Trophoblast cell (in vitro differentiated cells and primary cell): ENCODE measurements at regions not wholly inside any gene's neighbourhood (a gene's known extent, or its start where the extent isn't known, plus 50 kb on each side); places are given as distances from the start of the nearest gene placed in this dataset.
A peak's percentile ranks its signal among the peaks of the same experiment; 100 is the strongest.

Source experiments
- DNase-seq, 2 donors: peaks; one replicate each; pipeline ENCODE4 v3.0.0-alpha.2; 2016
- H2AFZ ChIP-seq: 2 replicates; pipeline ENCODE4 v1.6.1; 2013; ENCODE audit warnings: low read length, moderate library complexity, mild to moderate bottlenecking; ENCODE audit not compliant: insufficient read depth, poor library complexity
- H2AK5ac ChIP-seq: 2 replicates; pipeline ENCODE4 v1.6.1; 2013; ENCODE audit warnings: mild to moderate bottlenecking, low read length
- H2BK120ac ChIP-seq: 2 replicates; pipeline ENCODE4 v1.6.1; 2013; ENCODE audit warnings: low read length, mild to moderate bottlenecking, moderate library complexity; ENCODE audit not compliant: insufficient read depth, poor library complexity
- H2BK12ac ChIP-seq: 2 replicates; pipeline ENCODE4 v1.6.1; 2013; ENCODE audit warnings: mild to moderate bottlenecking, low read length, moderate library complexity
- H2BK5ac ChIP-seq: 2 replicates; pipeline ENCODE4 v1.6.1; 2013; ENCODE audit warnings: low read length, low read depth, moderate library complexity, mild to moderate bottlenecking; ENCODE audit not compliant: poor library complexity
- H3K14ac ChIP-seq: 2 replicates; pipeline ENCODE4 v1.6.1; 2013; ENCODE audit warnings: mild to moderate bottlenecking, low read length
- H3K18ac ChIP-seq: 2 replicates; pipeline ENCODE4 v1.6.1; 2013; ENCODE audit warnings: mild to moderate bottlenecking, low read length
- H3K23ac ChIP-seq: 2 replicates; pipeline ENCODE4 v1.6.1; 2013; ENCODE audit warnings: low read length
- H3K27ac ChIP-seq: 2 replicates; pipeline ENCODE4 v1.5.1; 2013; ENCODE audit warnings: low read depth, mild to moderate bottlenecking, inconsistent platforms, low read length, moderate library complexity
- H3K27me3 ChIP-seq: 2 replicates; pipeline ENCODE4 v1.6.1; 2013; ENCODE audit warnings: inconsistent platforms, mild to moderate bottlenecking, low read length, moderate library complexity; ENCODE audit not compliant: insufficient read depth
- H3K36me3 ChIP-seq, 2 experiments: 1 replicate in 1 of 2; 2 replicates in 1 of 2; pipeline ENCODE4 v1.6.1; 2013; ENCODE audit warnings: low read length in 2 of 2, mild to moderate bottlenecking in 2 of 2, moderate library complexity in 1 of 2; ENCODE audit not compliant: insufficient read depth in 2 of 2, control insufficient read depth in 1 of 2
- H3K4ac ChIP-seq: 2 replicates; pipeline ENCODE4 v1.6.1; 2013; ENCODE audit warnings: low read depth, mild to moderate bottlenecking, low read length, moderate library complexity
- H3K4me1 ChIP-seq, 2 experiments: 1 replicate in 1 of 2; 2 replicates in 1 of 2; pipeline ENCODE4 v1.6.1; 2013; ENCODE audit warnings: low read length in 2 of 2, mild to moderate bottlenecking in 2 of 2, moderate library complexity in 1 of 2; ENCODE audit not compliant: insufficient read depth in 2 of 2, control insufficient read depth in 1 of 2
- H3K4me2 ChIP-seq: 2 replicates; pipeline ENCODE4 v1.6.1; 2013; ENCODE audit warnings: inconsistent platforms, mild to moderate bottlenecking, low read length, moderate library complexity
- H3K4me3 ChIP-seq: 2 replicates; pipeline ENCODE4 v1.5.1; 2013; ENCODE audit warnings: mild to moderate bottlenecking, low read depth, low read length, inconsistent platforms
- H3K79me1 ChIP-seq: one replicate; pipeline ENCODE4 v1.6.1; 2013; ENCODE audit warnings: low read length
- H3K79me2 ChIP-seq: 2 replicates; pipeline ENCODE4 v1.6.1; 2013; ENCODE audit warnings: low read length, mild to moderate bottlenecking; ENCODE audit not compliant: control insufficient read depth, insufficient read depth, poor library complexity
- H3K9ac ChIP-seq: 2 replicates; pipeline ENCODE4 v1.6.1; 2013; ENCODE audit warnings: mild to moderate bottlenecking, low read length
- H3K9me3 ChIP-seq: 2 replicates; pipeline ENCODE4 v1.6.1; 2013; ENCODE audit warnings: low read depth, mild to moderate bottlenecking, control low read depth, inconsistent platforms, low read length; ENCODE audit not compliant: insufficient read depth
- H4K12ac ChIP-seq: 2 replicates; pipeline ENCODE4 v1.6.1; 2013; ENCODE audit warnings: low read depth, mild to moderate bottlenecking, low read length, moderate library complexity
- H4K8ac ChIP-seq: 2 replicates; pipeline ENCODE4 v1.6.1; 2013; ENCODE audit warnings: low read depth, mild to moderate bottlenecking, low read length, moderate library complexity
- H4K91ac ChIP-seq: one replicate; pipeline ENCODE4 v1.6.1; 2013; ENCODE audit warnings: low read depth, mild to moderate bottlenecking, low read length, moderate library complexity
- WGBS: extraction: QIAGEN DNeasy Blood & Tissue Kit; methylation state at CpG from one replicate; pipeline ENCODE4 v1.1.7; 2013; ENCODE audit warnings: missing lambda C conversion rate; ENCODE audit not compliant: insufficient read length, insufficient coverage; ENCODE audit errors: extremely low coverage; 5-methylcytosine and 5-hydroxymethylcytosine counted together

DNA sequence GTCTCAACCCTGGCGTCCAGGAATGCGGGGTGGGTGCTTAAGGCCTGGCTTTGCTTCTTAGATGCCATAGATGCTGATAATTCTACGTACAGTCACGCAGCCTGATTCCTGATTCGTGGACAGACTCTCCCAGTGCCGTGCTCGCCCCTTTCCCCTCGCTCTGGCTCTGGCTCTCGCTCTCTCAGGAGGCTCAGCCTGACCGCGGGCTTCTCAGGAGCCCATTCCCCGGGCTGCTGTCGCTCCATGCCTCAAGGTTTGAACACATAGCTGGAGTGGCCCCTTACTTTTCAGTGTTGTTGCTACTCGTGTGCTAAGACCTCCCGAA lies 59.2 kb upstream of the ZC4H2 start:
- peak overlapping the region; percentile 36 for H4K12ac ChIP-seq
- H2AFZ ChIP-seq: peak overlapping the region; percentile 49
- H2AK5ac ChIP-seq: no peak overlapping the region
- H3K27ac ChIP-seq: peak overlapping the region; percentile 60
- WGBS: no CpG with 5 or more reads among the region's 15 CpGs
- no peak overlapping the region for H3K9ac ChIP-seq
- H3K18ac ChIP-seq: no peak overlapping the region
- H3K4me3 ChIP-seq: peak overlapping the region; percentile 78
- H2BK12ac ChIP-seq: no peak overlapping the region
- no peak overlapping the region for H2BK120ac ChIP-seq
- H3K4me1 ChIP-seq: no peaks in the 10 kb centered on the region
- H4K8ac ChIP-seq: peak overlapping the region; percentile 53
- H3K36me3 ChIP-seq: no peaks in the 10 kb centered on the region
- no peak overlapping the region for H4K91ac ChIP-seq
- no peak overlapping the region for H3K4ac ChIP-seq
- H3K14ac ChIP-seq: peak overlapping the region; percentile 19
- H3K4me2 ChIP-seq: peak overlapping the region; percentile 90
- no peaks in the 10 kb centered on the region for H3K27me3 ChIP-seq
- H3K79me1 ChIP-seq: peaks cover 3% of the 10 kb centered on the region
- no peaks in the 10 kb centered on the region for H3K79me2 ChIP-seq
- H3K9me3 ChIP-seq: no peaks in the 10 kb centered on the region
- H3K23ac ChIP-seq: no peak overlapping the region
- peak in 1 of 2 donors; percentile 0 for DNase-seq
- no peak overlapping the region for H2BK5ac ChIP-seq

GRCh38 chrX:65034668-65035445 lies 58.6 kb upstream of the ZC4H2 start, which contains the start of gene ZC3H12B:
TSS of gene ZC3H12B (plus strand) at chrX:65034826.
- Histone ChIP-seq H3K9ac (no peak within 1 kb of the TSS), H3K79me2 (no peaks in the 10 kb centered on the region), H3K4ac (no peak within 1 kb of the TSS), H3K4me1 (no peaks in the 10 kb centered on the region), H3K4me2 (peak within 1 kb of the TSS; percentile 90), H3K36me3 (no peaks in the 10 kb centered on the region), H4K12ac (peak within 1 kb of the TSS; percentile 77), H4K91ac (peak within 1 kb of the TSS; percentile 58), H2AK5ac (no peak within 1 kb of the TSS), H2BK120ac (no peak within 1 kb of the TSS), H3K18ac (no peak within 1 kb of the TSS), H3K27me3 (no peaks in the 10 kb centered on the region), H3K79me1 (peaks cover 3% of the 10 kb centered on the region), H3K14ac (peak within 1 kb of the TSS; percentile 35), H4K8ac (peak within 1 kb of the TSS; percentile 80), H2AFZ (peak within 1 kb of the TSS; percentile 49), H3K27ac (peak within 1 kb of the TSS; percentile 60), H3K23ac (no peak within 1 kb of the TSS), H2BK5ac (peak within 1 kb of the TSS; percentile 19), H3K4me3 (peak within 1 kb of the TSS; percentile 78), H3K9me3 (no peaks in the 10 kb centered on the region), H2BK12ac (no peak within 1 kb of the TSS)
- peak in 1 of 2 donors; percentile 23 for DNase-seq
- WGBS: no CpG with 5 or more reads among the region's 69 CpGs

DNA sequence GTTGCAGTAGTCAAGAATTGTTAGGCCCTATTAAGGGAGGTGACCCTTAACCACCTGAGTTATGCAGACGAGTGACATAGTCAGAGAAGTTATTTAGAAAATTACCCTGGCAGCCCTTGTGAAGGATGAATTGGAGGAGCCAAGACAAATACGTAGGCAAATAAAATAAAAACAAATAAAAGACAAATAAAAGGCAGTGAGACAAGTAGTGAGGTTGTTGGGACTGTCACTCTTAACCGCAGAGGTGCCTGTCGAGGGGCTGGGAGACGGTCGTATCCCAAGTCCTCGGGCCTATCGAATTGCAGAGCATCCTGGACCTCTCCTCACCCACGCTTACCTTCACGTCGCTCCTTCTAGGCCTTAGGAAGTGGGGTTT lies 58.0 kb upstream of the ZC4H2 start:
- Histone ChIP-seq H2AFZ (no peak overlapping the region), H2AK5ac (no peak overlapping the region), H3K4me1 (no peaks in the 10 kb centered on the region), H3K14ac (no peak overlapping the region), H3K4me2 (peak overlapping the region; percentile 90), H3K4ac (no peak overlapping the region), H3K4me3 (peak overlapping the region; percentile 47), H3K23ac (no peak overlapping the region), H2BK12ac (no peak overlapping the region), H3K18ac (no peak overlapping the region), H2BK5ac (no peak overlapping the region), H4K91ac (no peak overlapping the region), H3K27me3 (no peaks in the 10 kb centered on the region), H3K27ac (peak overlapping the region; percentile 27), H3K9me3 (no peaks in the 10 kb centered on the region), H2BK120ac (no peak overlapping the region), H4K8ac (peak overlapping the region; percentile 80), H3K79me2 (no peaks in the 10 kb centered on the region), H3K9ac (no peak overlapping the region), H3K36me3 (no peaks in the 10 kb centered on the region), H4K12ac (peak overlapping the region; percentile 77), H3K79me1 (peaks cover 3% of the 10 kb centered on the region)
- no CpG with 5 or more reads among the region's 11 CpGs for WGBS
- DNase-seq: peak in 1 of 2 donors; percentile 1
